ENCODE measurements at regions not wholly inside any gene's neighbourhood (a gene's known extent, or its start where the extent isn't known, plus 50 kb on each side); places are given as distances from the start of the nearest gene placed in this dataset.

GRCh38 chr1:213623064-213623581, 364.6 kb upstream of the PROX1 start:
- TF ChIP-seq CSDC2 (CRISPR knock-in tag; IDR thresholded peaks at IDR 0.05) (no peak), SNAI2 (CRISPR knock-in tag; IDR thresholded peaks at IDR 0.05) (no peak), ISL1 (CRISPR knock-in tag; IDR thresholded peaks at IDR 0.05) (no peak), GLIS3 (CRISPR knock-in tag; IDR thresholded peaks at IDR 0.05) (no peak), BACH2 (CRISPR knock-in tag; IDR thresholded peaks at IDR 0.05; ENCODE audit: borderline replicate concordance) (no peak), ARNTL (CRISPR knock-in tag; IDR thresholded peaks at IDR 0.05; ENCODE audit: borderline replicate concordance, low read depth) (no peak), ZC3H10 (CRISPR knock-in tag; IDR thresholded peaks at IDR 0.05) (no peak), ZFP30 (CRISPR knock-in tag; IDR thresholded peaks at IDR 0.05) (no peak)

Data from SK-N-SH treated with all-trans-retinoic acid at 6 μM for 48 hours (cell line).